ENCODE measurements at regions not wholly inside any gene's neighbourhood (a gene's known extent, or its start where the extent isn't known, plus 50 kb on each side); places are given as distances from the start of the nearest gene placed in this dataset.

DNA sequence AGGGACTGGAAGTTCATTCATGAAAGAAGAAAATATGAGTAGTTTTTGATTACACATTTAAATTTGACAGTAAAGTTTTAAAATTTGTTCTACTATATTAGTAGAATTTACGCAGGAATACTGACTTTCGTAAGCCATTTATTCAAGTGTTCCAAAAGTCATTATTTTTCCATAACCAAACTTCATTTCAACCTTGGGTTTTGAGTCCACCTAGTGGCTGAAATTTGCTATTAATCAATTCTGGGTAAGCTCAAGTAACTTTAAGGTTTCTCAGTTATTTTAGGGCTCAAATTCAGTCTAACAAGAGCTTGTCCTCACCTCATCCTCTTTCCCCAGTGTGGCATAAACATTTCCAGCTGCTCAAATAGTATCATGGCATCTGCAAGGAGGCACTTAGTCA, 175.4 kb downstream of the SH3BGRL start:
- no peak overlapping the region for H3K27ac ChIP-seq
- H3K4me1 ChIP-seq (ENCODE audit: insufficient read depth) = no peaks in the 10 kb centered on the region
- no peaks in the 10 kb centered on the region for H3K9me2 ChIP-seq (replicated peaks; ENCODE audit: insufficient read depth)
- TF ChIP-seq EZH2phosphoT487 (IDR thresholded peaks at IDR 0.05; ENCODE audit: low read depth, severe bottlenecking, unreplicated experiment) = no peak
- TF ChIP-seq, protein P1, sequence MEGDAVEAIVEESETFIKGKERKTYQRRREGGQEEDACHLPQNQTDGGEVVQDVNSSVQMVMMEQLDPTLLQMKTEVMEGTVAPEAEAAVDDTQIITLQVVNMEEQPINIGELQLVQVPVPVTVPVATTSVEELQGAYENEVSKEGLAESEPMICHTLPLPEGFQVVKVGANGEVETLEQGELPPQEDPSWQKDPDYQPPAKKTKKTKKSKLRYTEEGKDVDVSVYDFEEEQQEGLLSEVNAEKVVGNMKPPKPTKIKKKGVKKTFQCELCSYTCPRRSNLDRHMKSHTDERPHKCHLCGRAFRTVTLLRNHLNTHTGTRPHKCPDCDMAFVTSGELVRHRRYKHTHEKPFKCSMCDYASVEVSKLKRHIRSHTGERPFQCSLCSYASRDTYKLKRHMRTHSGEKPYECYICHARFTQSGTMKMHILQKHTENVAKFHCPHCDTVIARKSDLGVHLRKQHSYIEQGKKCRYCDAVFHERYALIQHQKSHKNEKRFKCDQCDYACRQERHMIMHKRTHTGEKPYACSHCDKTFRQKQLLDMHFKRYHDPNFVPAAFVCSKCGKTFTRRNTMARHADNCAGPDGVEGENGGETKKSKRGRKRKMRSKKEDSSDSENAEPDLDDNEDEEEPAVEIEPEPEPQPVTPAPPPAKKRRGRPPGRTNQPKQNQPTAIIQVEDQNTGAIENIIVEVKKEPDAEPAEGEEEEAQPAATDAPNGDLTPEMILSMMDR (IDR thresholded peaks at IDR 0.05; ENCODE audit: poor library complexity) = peak; percentile 50
- H3K9me3 ChIP-seq (ENCODE audit: low read depth) = no peaks in the 10 kb centered on the region
- no peaks in the 10 kb centered on the region for H3K36me3 ChIP-seq (replicated peaks; ENCODE audit: insufficient read depth, low read depth)
- H2AFZ ChIP-seq = no peak overlapping the region
- no peaks in the 10 kb centered on the region for H3K27me3 ChIP-seq
- no peaks in the 10 kb centered on the region for H3K79me2 ChIP-seq
- 77% methylated on average over 2 of the region's 2 CpGs for WGBS (ENCODE audit: low lambda C conversion rate, missing lambda C conversion rate)
- no peaks in the 10 kb centered on the region for H4K20me1 ChIP-seq (ENCODE audit: insufficient read depth, poor library complexity, severe bottlenecking)
- no peak overlapping the region for H3K4me2 ChIP-seq
- H3K4me3 ChIP-seq = no peak overlapping the region
- DNase-seq (ENCODE audit: low spot score) = peak; percentile 16

GRCh38 chrX:81378560-81378959, 176.7 kb downstream of the SH3BGRL start:
- WGBS (ENCODE audit: low lambda C conversion rate, missing lambda C conversion rate) = 70% methylated on average over 1 of the region's 1 CpG
- no peak overlapping the region for H2AFZ ChIP-seq
- DNase-seq (ENCODE audit: low spot score) = no peak
- H3K27ac ChIP-seq = no peak overlapping the region
- H4K20me1 ChIP-seq (ENCODE audit: insufficient read depth, poor library complexity, severe bottlenecking) = no peaks in the 10 kb centered on the region
- no peaks in the 10 kb centered on the region for H3K9me3 ChIP-seq (ENCODE audit: low read depth)
- no peak overlapping the region for H3K4me2 ChIP-seq
- H3K36me3 ChIP-seq (replicated peaks; ENCODE audit: insufficient read depth, low read depth) = no peaks in the 10 kb centered on the region
- H3K4me1 ChIP-seq (ENCODE audit: insufficient read depth) = no peaks in the 10 kb centered on the region
- no peaks in the 10 kb centered on the region for H3K9me2 ChIP-seq (replicated peaks; ENCODE audit: insufficient read depth)
- no peak overlapping the region for H3K4me3 ChIP-seq
- no peaks in the 10 kb centered on the region for H3K79me2 ChIP-seq
- H3K27me3 ChIP-seq = no peaks in the 10 kb centered on the region
- TF ChIP-seq, protein P1 (IDR thresholded peaks at IDR 0.05; ENCODE audit: poor library complexity) = no peak
- TF ChIP-seq EZH2 (IDR thresholded peaks at IDR 0.05; ENCODE audit: borderline replicate concordance) = no peak
- TF ChIP-seq EZH2phosphoT487 (IDR thresholded peaks at IDR 0.05; ENCODE audit: low read depth, severe bottlenecking, unreplicated experiment) = no peak

GRCh38 chrX:81390237-81390636, 188.3 kb downstream of the SH3BGRL start:
- H3K4me3 ChIP-seq = no peak overlapping the region
- H3K9me2 ChIP-seq (replicated peaks; ENCODE audit: insufficient read depth) = no peaks in the 10 kb centered on the region
- H4K20me1 ChIP-seq (ENCODE audit: insufficient read depth, poor library complexity, severe bottlenecking) = no peaks in the 10 kb centered on the region
- no peaks in the 10 kb centered on the region for H3K27me3 ChIP-seq
- H3K27ac ChIP-seq = no peak overlapping the region
- H2AFZ ChIP-seq = no peak overlapping the region
- TF ChIP-seq EZH2 (IDR thresholded peaks at IDR 0.05; ENCODE audit: borderline replicate concordance) (no peak), EZH2phosphoT487 (IDR thresholded peaks at IDR 0.05; ENCODE audit: low read depth, severe bottlenecking, unreplicated experiment) (no peak)
- TF ChIP-seq, protein P1 (IDR thresholded peaks at IDR 0.05; ENCODE audit: poor library complexity) = no peak
- H3K79me2 ChIP-seq = no peaks in the 10 kb centered on the region
- H3K36me3 ChIP-seq (replicated peaks; ENCODE audit: insufficient read depth, low read depth) = no peaks in the 10 kb centered on the region
- no peaks in the 10 kb centered on the region for H3K4me1 ChIP-seq (ENCODE audit: insufficient read depth)
- H3K9me3 ChIP-seq (ENCODE audit: low read depth) = no peaks in the 10 kb centered on the region
- DNase-seq (ENCODE audit: low spot score) = no peak
- no peak overlapping the region for H3K4me2 ChIP-seq

- no peaks in the 10 kb centered on the region for H3K27me3 ChIP-seq
These were observed 190.5 kb downstream of the SH3BGRL start for GRCh38 chrX:81392396-81392795.

More at GRCh38 chrX:81392396-81392795, 190.5 kb downstream of the SH3BGRL start:
- Histone ChIP-seq H2AFZ (no peak overlapping the region), H3K9me3 (ENCODE audit: low read depth) (no peaks in the 10 kb centered on the region), H3K9me2 (replicated peaks; ENCODE audit: insufficient read depth) (no peaks in the 10 kb centered on the region), H3K79me2 (no peaks in the 10 kb centered on the region), H3K4me3 (no peak overlapping the region), H4K20me1 (ENCODE audit: insufficient read depth, poor library complexity, severe bottlenecking) (no peaks in the 10 kb centered on the region), H3K4me1 (ENCODE audit: insufficient read depth) (no peaks in the 10 kb centered on the region), H3K36me3 (replicated peaks; ENCODE audit: insufficient read depth, low read depth) (no peaks in the 10 kb centered on the region), H3K27ac (no peak overlapping the region), H3K4me2 (no peak overlapping the region)
- no peak for TF ChIP-seq EZH2phosphoT487 (IDR thresholded peaks at IDR 0.05; ENCODE audit: low read depth, severe bottlenecking, unreplicated experiment)
- TF ChIP-seq EZH2 (IDR thresholded peaks at IDR 0.05; ENCODE audit: borderline replicate concordance) = no peak
- TF ChIP-seq, protein P1 (IDR thresholded peaks at IDR 0.05; ENCODE audit: poor library complexity) = no peak
- DNase-seq (ENCODE audit: low spot score) = no peak

Data from hepatocyte (in vitro differentiated cells).